ENCODE measurements at regions not wholly inside any gene's neighbourhood (a gene's known extent, or its start where the extent isn't known, plus 50 kb on each side); places are given as distances from the start of the nearest gene placed in this dataset.

- Histone ChIP-seq H3K9me3 (replicated peaks; ENCODE audit: control insufficient read depth, insufficient read depth, low read length) (no peaks in the 10 kb centered on the region), H3K4me1 (ENCODE audit: control insufficient read depth, extremely low read depth, insufficient read depth, low read length) (no peaks in the 10 kb centered on the region), H3K36me3 (ENCODE audit: control insufficient read depth in 2 of 2, extremely low read depth in 1 of 2, insufficient read depth in 2 of 2, low read length in 2 of 2) (no peaks in the 10 kb centered on the region), H3K9ac (replicated peaks; ENCODE audit: extremely low read depth, insufficient read depth, low read length) (no peak overlapping the region), H3K9me1 (replicated peaks; ENCODE audit: control insufficient read depth, extremely low read depth, insufficient read depth, low read length) (no peaks in the 10 kb centered on the region), H3K27me3 (ENCODE audit: control insufficient read depth in 2 of 2, insufficient read depth in 2 of 2, low read length in 2 of 2) (no peaks in the 10 kb centered on the region), H3K79me2 (ENCODE audit: control insufficient read depth, insufficient read depth, low read length) (no peaks in the 10 kb centered on the region), H2AFZ (ENCODE audit: low read depth, low read length) (no peak overlapping the region), H3K4me2 (ENCODE audit: insufficient read depth, low read length) (no peak overlapping the region), H3K4me3 (replicated peaks in 1 of 3; ENCODE audit: insufficient read depth in 1 of 3, low read depth in 1 of 3, low read length in 3 of 3) (no peak overlapping the region), H3K27ac (ENCODE audit: insufficient read depth, low read depth, low read length) (no peak overlapping the region), H4K20me1 (replicated peaks; ENCODE audit: control insufficient read depth, extremely low read depth, insufficient read depth, low read length) (no peaks in the 10 kb centered on the region)
- POLR2A ChIA-PET, result no interaction called here
- dilution Hi-C loops (cut with MboI; ENCODE audit: extremely low pct_ligation_motif_present, low sequenced_read_pairs) (no loop called here), intact Hi-C loops (cut with micrococcal nuclease) (no loop called here)
- no TSS peak for BruUV-seq (replicated peaks)
- TF ChIP-seq POLR2AphosphoS5 (IDR thresholded peaks at IDR 0.05; ENCODE audit: insufficient read depth, low read depth, low read length) (no peak), EZH2 (IDR thresholded peaks at IDR 0.05; ENCODE audit: borderline replicate concordance, low read depth, low read length, severe bottlenecking) (no peak), FOS (IDR thresholded peaks at IDR 0.05; ENCODE audit: borderline replicate concordance, insufficient read depth, low read length) (no peak), JUN (IDR thresholded peaks at IDR 0.05; ENCODE audit: borderline replicate concordance, insufficient read depth, insufficient read length, low read depth) (no peak), GATA2 (IDR thresholded peaks at IDR 0.05; ENCODE audit: insufficient read depth, insufficient read length, low read depth, low read length) (no peak), MYC (IDR thresholded peaks at IDR 0.05; ENCODE audit: low read depth, low read length) (no peak)
- TF ChIP-seq, protein P1, sequence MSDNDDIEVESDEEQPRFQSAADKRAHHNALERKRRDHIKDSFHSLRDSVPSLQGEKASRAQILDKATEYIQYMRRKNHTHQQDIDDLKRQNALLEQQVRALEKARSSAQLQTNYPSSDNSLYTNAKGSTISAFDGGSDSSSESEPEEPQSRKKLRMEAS (IDR thresholded peaks at IDR 0.05; ENCODE audit: insufficient read depth, insufficient read length), result no peak
- TF ChIP-seq, protein P2, sequence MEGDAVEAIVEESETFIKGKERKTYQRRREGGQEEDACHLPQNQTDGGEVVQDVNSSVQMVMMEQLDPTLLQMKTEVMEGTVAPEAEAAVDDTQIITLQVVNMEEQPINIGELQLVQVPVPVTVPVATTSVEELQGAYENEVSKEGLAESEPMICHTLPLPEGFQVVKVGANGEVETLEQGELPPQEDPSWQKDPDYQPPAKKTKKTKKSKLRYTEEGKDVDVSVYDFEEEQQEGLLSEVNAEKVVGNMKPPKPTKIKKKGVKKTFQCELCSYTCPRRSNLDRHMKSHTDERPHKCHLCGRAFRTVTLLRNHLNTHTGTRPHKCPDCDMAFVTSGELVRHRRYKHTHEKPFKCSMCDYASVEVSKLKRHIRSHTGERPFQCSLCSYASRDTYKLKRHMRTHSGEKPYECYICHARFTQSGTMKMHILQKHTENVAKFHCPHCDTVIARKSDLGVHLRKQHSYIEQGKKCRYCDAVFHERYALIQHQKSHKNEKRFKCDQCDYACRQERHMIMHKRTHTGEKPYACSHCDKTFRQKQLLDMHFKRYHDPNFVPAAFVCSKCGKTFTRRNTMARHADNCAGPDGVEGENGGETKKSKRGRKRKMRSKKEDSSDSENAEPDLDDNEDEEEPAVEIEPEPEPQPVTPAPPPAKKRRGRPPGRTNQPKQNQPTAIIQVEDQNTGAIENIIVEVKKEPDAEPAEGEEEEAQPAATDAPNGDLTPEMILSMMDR (IDR thresholded peaks at IDR 0.05; ENCODE audit: extremely low read depth in 1 of 2, insufficient read depth in 1 of 2, low read depth in 1 of 2, low read length in 2 of 2), result no peak
- DNase-seq (ENCODE audit: low read depth, low spot score), result no peak
- no peak for FAIRE-seq
- CTCF ChIA-PET, result no interaction called here
Observed at GRCh38 chr17:33639103-33639880, 346.2 kb upstream of the ASIC2 start.

Measured in endothelial cell of umbilical vein (primary cell).